ENCODE measurements at regions not wholly inside any gene's neighbourhood (a gene's known extent, or its start where the extent isn't known, plus 50 kb on each side); places are given as distances from the start of the nearest gene placed in this dataset.

DNA sequence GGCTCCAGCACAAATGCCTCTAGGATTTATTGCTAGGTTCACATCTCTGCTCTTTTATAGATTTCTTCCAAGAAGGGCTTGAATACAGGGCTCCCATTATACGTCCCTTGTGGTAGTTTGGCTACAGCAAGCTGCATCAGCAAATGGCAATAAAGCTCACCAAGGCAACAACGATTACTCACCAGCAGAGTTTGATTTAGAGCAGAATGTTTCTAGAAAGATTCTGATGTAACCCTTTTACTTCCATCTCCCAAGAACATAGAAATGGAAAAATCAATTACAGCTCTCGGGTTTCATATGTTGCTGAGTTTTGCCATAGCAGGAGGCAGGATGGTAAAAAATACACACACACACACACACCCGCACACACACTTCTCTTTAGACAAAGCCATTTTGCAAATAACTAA lies 124.2 kb upstream of the TNPO1 start:
- H3K4me1 ChIP-seq (replicated peaks in 1 of 2; ENCODE audit: control insufficient read depth in 2 of 2, insufficient read depth in 2 of 2, low read length in 2 of 2): no peaks in the 10 kb centered on the region; a peak in 1 of 5 replicates
- BruUV-seq (replicated peaks): no TSS peak
- ATAC-seq (no peak), FAIRE-seq (no peak), DNase-seq (ENCODE audit: extremely low read depth in 1 of 4, low spot score in 3 of 4) (no peak)
- H3K9me1 ChIP-seq (ENCODE audit: control insufficient read depth, insufficient read depth, low read length): no peaks in the 10 kb centered on the region
- H3K36me3 ChIP-seq (ENCODE audit: control insufficient read depth, insufficient read depth, low read length): no peaks in the 10 kb centered on the region
- 3% methylated on average over 3 of the region's 4 CpGs for WGBS (ENCODE audit: insufficient coverage, low coverage, missing lambda C conversion rate)
- POLR2A ChIA-PET: interaction anchor here (0.6 kb wide), 1 partner anchor 372 kb away, joined by 3 read pairs; no protein-coding TSS in a partner anchor
- H3K4me3 ChIP-seq: no peak overlapping the region
- no peak overlapping the region for H3K27ac ChIP-seq (ENCODE audit: extremely low read depth, low read depth, low read length)
- H4K20me1 ChIP-seq (replicated peaks; ENCODE audit: control insufficient read depth, insufficient read depth, low read length): no peaks in the 10 kb centered on the region
- peaks cover 0 to 12% of the 10 kb centered on the region in 2 experiments; a peak in 2 of 5 replicates for H3K27me3 ChIP-seq (ENCODE audit: control insufficient read depth in 2 of 2, insufficient read depth in 2 of 2, low read length in 2 of 2)
- H3K9me3 ChIP-seq (replicated peaks; ENCODE audit: control insufficient read depth, insufficient read depth, low read depth, low read length): no peaks in the 10 kb centered on the region
- no peak overlapping the region for H2AFZ ChIP-seq (ENCODE audit: low read depth, low read length)
- H3K79me2 ChIP-seq (ENCODE audit: control insufficient read depth, insufficient read depth, low read length): no peaks in the 10 kb centered on the region
- intact Hi-C loops (cut with micrococcal nuclease) (no loop called here), in situ Hi-C loops (cut with MboI) (no loop called here)
- no peak overlapping the region for H3K4me2 ChIP-seq (ENCODE audit: insufficient read depth, low read length)
- CTCF ChIA-PET (ENCODE audit: low intra/inter-chr PET ratio): no interaction called here
- H3K9ac ChIP-seq (ENCODE audit: insufficient read depth in 1 of 2, low read depth in 2 of 2, low read length in 2 of 2): no peak overlapping the region
- TF ChIP-seq ZNF586 (CRISPR knock-in tag; conservative IDR thresholded peaks at IDR 0.05) (no peak), BRD9 (IDR thresholded peaks at IDR 0.05; ENCODE audit: low read depth, partially characterized antibody) (no peak), TBL1XR1 (IDR thresholded peaks at IDR 0.05; ENCODE audit: low read length in 2 of 2) (no peak), TCFL5 (CRISPR knock-in tag; conservative IDR thresholded peaks at IDR 0.05) (no peak), SLC30A9 (CRISPR knock-in tag; IDR thresholded peaks at IDR 0.05) (no peak), SUPT5H (IDR thresholded peaks at IDR 0.05) (no peak), ZNF316 (IDR thresholded peaks at IDR 0.05) (no peak), BCOR (IDR thresholded peaks at IDR 0.05) (no peak), XRCC3 (IDR thresholded peaks at IDR 0.05) (no peak), BRF1 (IDR thresholded peaks at IDR 0.05; ENCODE audit: borderline replicate concordance, extremely low read depth, insufficient read length) (no peak), ZBTB7A (IDR thresholded peaks at IDR 0.05; ENCODE audit: borderline replicate concordance, control insufficient read depth, low read depth, low read length) (no peak), ZC3H8 (IDR thresholded peaks at IDR 0.05) (no peak), NFE2L1 (tag; IDR thresholded peaks at IDR 0.05; ENCODE audit: borderline replicate concordance, low read depth) (no peak), ZBTB17 (CRISPR knock-in tag; IDR thresholded peaks at IDR 0.05) (no peak)
- TF ChIP-seq, protein P1, sequence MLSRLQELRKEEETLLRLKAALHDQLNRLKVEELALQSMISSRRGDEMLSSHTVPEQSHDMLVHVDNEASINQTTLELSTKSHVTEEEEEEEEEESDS (CRISPR knock-in tag; IDR thresholded peaks at IDR 0.05): no peak
- TF ChIP-seq, protein P2, sequence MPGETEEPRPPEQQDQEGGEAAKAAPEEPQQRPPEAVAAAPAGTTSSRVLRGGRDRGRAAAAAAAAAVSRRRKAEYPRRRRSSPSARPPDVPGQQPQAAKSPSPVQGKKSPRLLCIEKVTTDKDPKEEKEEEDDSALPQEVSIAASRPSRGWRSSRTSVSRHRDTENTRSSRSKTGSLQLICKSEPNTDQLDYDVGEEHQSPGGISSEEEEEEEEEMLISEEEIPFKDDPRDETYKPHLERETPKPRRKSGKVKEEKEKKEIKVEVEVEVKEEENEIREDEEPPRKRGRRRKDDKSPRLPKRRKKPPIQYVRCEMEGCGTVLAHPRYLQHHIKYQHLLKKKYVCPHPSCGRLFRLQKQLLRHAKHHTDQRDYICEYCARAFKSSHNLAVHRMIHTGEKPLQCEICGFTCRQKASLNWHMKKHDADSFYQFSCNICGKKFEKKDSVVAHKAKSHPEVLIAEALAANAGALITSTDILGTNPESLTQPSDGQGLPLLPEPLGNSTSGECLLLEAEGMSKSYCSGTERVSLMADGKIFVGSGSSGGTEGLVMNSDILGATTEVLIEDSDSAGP (CRISPR knock-in tag; IDR thresholded peaks at IDR 0.05): no peak
- TF ChIP-seq, protein P3, sequence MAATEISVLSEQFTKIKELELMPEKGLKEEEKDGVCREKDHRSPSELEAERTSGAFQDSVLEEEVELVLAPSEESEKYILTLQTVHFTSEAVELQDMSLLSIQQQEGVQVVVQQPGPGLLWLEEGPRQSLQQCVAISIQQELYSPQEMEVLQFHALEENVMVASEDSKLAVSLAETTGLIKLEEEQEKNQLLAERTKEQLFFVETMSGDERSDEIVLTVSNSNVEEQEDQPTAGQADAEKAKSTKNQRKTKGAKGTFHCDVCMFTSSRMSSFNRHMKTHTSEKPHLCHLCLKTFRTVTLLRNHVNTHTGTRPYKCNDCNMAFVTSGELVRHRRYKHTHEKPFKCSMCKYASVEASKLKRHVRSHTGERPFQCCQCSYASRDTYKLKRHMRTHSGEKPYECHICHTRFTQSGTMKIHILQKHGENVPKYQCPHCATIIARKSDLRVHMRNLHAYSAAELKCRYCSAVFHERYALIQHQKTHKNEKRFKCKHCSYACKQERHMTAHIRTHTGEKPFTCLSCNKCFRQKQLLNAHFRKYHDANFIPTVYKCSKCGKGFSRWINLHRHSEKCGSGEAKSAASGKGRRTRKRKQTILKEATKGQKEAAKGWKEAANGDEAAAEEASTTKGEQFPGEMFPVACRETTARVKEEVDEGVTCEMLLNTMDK (IDR thresholded peaks at IDR 0.05; ENCODE audit: borderline replicate concordance, insufficient read depth, low read depth, low read length, poor library complexity, severe bottlenecking): no peak
- TF ChIP-seq, protein P4, sequence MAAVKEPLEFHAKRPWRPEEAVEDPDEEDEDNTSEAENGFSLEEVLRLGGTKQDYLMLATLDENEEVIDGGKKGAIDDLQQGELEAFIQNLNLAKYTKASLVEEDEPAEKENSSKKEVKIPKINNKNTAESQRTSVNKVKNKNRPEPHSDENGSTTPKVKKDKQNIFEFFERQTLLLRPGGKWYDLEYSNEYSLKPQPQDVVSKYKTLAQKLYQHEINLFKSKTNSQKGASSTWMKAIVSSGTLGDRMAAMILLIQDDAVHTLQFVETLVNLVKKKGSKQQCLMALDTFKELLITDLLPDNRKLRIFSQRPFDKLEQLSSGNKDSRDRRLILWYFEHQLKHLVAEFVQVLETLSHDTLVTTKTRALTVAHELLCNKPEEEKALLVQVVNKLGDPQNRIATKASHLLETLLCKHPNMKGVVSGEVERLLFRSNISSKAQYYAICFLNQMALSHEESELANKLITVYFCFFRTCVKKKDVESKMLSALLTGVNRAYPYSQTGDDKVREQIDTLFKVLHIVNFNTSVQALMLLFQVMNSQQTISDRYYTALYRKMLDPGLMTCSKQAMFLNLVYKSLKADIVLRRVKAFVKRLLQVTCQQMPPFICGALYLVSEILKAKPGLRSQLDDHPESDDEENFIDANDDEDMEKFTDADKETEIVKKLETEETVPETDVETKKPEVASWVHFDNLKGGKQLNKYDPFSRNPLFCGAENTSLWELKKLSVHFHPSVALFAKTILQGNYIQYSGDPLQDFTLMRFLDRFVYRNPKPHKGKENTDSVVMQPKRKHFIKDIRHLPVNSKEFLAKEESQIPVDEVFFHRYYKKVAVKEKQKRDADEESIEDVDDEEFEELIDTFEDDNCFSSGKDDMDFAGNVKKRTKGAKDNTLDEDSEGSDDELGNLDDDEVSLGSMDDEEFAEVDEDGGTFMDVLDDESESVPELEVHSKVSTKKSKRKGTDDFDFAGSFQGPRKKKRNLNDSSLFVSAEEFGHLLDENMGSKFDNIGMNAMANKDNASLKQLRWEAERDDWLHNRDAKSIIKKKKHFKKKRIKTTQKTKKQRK (IDR thresholded peaks at IDR 0.05; ENCODE audit: borderline replicate concordance, low read depth, low read length): no peak
